Activated naive CD8-positive, alpha-beta T cell treated with anti-CD3 and anti-CD28 coated beads, Interleukin-2, amount 10 ng/mL, durations not matched to agents 7 days and 5 days (primary cell): ENCODE measurements at regions not wholly inside any gene's neighbourhood (a gene's known extent, or its start where the extent isn't known, plus 50 kb on each side); places are given as distances from the start of the nearest gene placed in this dataset.
"Not testable (repeated sequence)": the region's sequence is repeated elsewhere in the genome, so short reads cannot be mapped to it uniquely, and the experiment has no call there.

ENCODE experiments used
- ATAC-seq: fragments of 150-1000 bp; cut with Tn5 transposase; one replicate; pipeline ENCODE4 v1.10.0; 2021; ENCODE audit warnings: low read depth, moderate library complexity
- POLR2A ChIA-PET: fragments of 350-600 bp; sonication (Branson Sonifier 250); formaldehyde crosslinking; loops from one replicate; lab custom pipeline; 2021; ENCODE audit warnings: antibody characterized with exemption; lab: Charles Lee
- DNase-seq: peaks from one replicate; pipeline ENCODE4 v3.0.0; 2021
- H3K27ac Mint-ChIP-seq: one replicate; pipeline ENCODE4 v1.8.0; 2022; ENCODE audit warnings: mild to moderate bottlenecking, mixed read lengths
- H3K27me3 Mint-ChIP-seq: one replicate; pipeline ENCODE4 v1.8.0; 2022; ENCODE audit warnings: mild to moderate bottlenecking, moderate library complexity, mixed read lengths
- H3K36me3 Mint-ChIP-seq: one replicate; pipeline ENCODE4 v1.8.0; 2021; ENCODE audit warnings: mild to moderate bottlenecking, mixed read lengths
- H3K4me1 Mint-ChIP-seq: one replicate; pipeline ENCODE4 v1.8.0; 2021; ENCODE audit warnings: mixed read lengths
- H3K4me3 Mint-ChIP-seq: one replicate; pipeline ENCODE4 v1.8.0; 2022; ENCODE audit warnings: mild to moderate bottlenecking, moderate library complexity, mixed read lengths
- H3K9me3 Mint-ChIP-seq: one replicate; pipeline ENCODE4 v1.8.0; 2021; ENCODE audit warnings: mixed read lengths

- Mint-ChIP-seq H3K9me3 (no peaks in the 10 kb centered on the region), H3K27me3 (no peaks in the 10 kb centered on the region), H3K4me3 (no peak overlapping the region), H3K4me1 (no peaks in the 10 kb centered on the region), H3K27ac (no peak overlapping the region), H3K36me3 (no peaks in the 10 kb centered on the region)
- no peak for ATAC-seq
- no peak for DNase-seq
- POLR2A ChIA-PET: no interaction called here
Observed at GRCh38 chr6:86193821-86194220, 551.1 kb upstream of the SYNCRIP start.

- no peaks in the 10 kb centered on the region for H3K4me1 Mint-ChIP-seq
Observed at GRCh38 chr6:86192123-86192522, 549.4 kb upstream of the SYNCRIP start.

GRCh38 chr6:86175149-86175548 lies 532.5 kb upstream of the SYNCRIP start:
- ATAC-seq, H3K4me1 Mint-ChIP-seq, H3K9me3 Mint-ChIP-seq, H3K36me3 Mint-ChIP-seq, H3K27ac Mint-ChIP-seq, H3K27me3 Mint-ChIP-seq, DNase-seq, H3K4me3 Mint-ChIP-seq, POLR2A ChIA-PET: not testable (repeated sequence)

More at GRCh38 chr6:86192123-86192522, 549.4 kb upstream of the SYNCRIP start:
- H3K36me3 Mint-ChIP-seq: no peaks in the 10 kb centered on the region
- no peak overlapping the region for H3K27ac Mint-ChIP-seq
- no peaks in the 10 kb centered on the region for H3K27me3 Mint-ChIP-seq
- DNase-seq (no peak), ATAC-seq (no peak)
- no peaks in the 10 kb centered on the region for H3K9me3 Mint-ChIP-seq
- no peak overlapping the region for H3K4me3 Mint-ChIP-seq
- POLR2A ChIA-PET: no interaction called here

- DNase-seq (no peak), ATAC-seq (no peak)
- Mint-ChIP-seq H3K9me3 (no peaks in the 10 kb centered on the region), H3K27ac (no peak overlapping the region), H3K4me1 (no peaks in the 10 kb centered on the region), H3K36me3 (no peaks in the 10 kb centered on the region), H3K4me3 (no peak overlapping the region), H3K27me3 (no peaks in the 10 kb centered on the region)
- POLR2A ChIA-PET: no interaction called here
Observed at GRCh38 chr6:86154852-86155251, 512.2 kb upstream of the SYNCRIP start.

GRCh38 chr6:86153521-86153920 lies 510.8 kb upstream of the SYNCRIP start:
- no peaks in the 10 kb centered on the region for H3K27me3 Mint-ChIP-seq
- DNase-seq: no peak
- H3K4me1 Mint-ChIP-seq: no peaks in the 10 kb centered on the region
- POLR2A ChIA-PET: no interaction called here
- no peak overlapping the region for H3K4me3 Mint-ChIP-seq
- H3K27ac Mint-ChIP-seq: no peak overlapping the region
- ATAC-seq: no peak
- H3K9me3 Mint-ChIP-seq: no peaks in the 10 kb centered on the region
- no peaks in the 10 kb centered on the region for H3K36me3 Mint-ChIP-seq

GRCh38 chr6:86152546-86152945 lies 509.9 kb upstream of the SYNCRIP start:
- Mint-ChIP-seq H3K9me3 (no peaks in the 10 kb centered on the region), H3K27ac (no peak overlapping the region), H3K36me3 (no peaks in the 10 kb centered on the region), H3K4me1 (no peaks in the 10 kb centered on the region), H3K27me3 (no peaks in the 10 kb centered on the region), H3K4me3 (no peak overlapping the region)
- DNase-seq (no peak), ATAC-seq (no peak)
- POLR2A ChIA-PET: no interaction called here

GRCh38 chr6:86148586-86148985 lies 505.9 kb upstream of the SYNCRIP start:
- POLR2A ChIA-PET: no interaction called here
- Mint-ChIP-seq H3K4me1 (no peaks in the 10 kb centered on the region), H3K4me3 (no peak overlapping the region), H3K36me3 (no peaks in the 10 kb centered on the region), H3K27ac (no peak overlapping the region), H3K27me3 (no peaks in the 10 kb centered on the region), H3K9me3 (peaks cover 4% of the 10 kb centered on the region)
- DNase-seq (no peak), ATAC-seq (no peak)

- POLR2A ChIA-PET: no interaction called here
- Mint-ChIP-seq H3K27me3 (no peaks in the 10 kb centered on the region), H3K4me1 (no peaks in the 10 kb centered on the region), H3K36me3 (no peaks in the 10 kb centered on the region), H3K27ac (no peak overlapping the region), H3K4me3 (no peak overlapping the region), H3K9me3 (peaks cover 4% of the 10 kb centered on the region)
- DNase-seq (no peak), ATAC-seq (no peak)
Observed at GRCh38 chr6:86147859-86148258, 505.2 kb upstream of the SYNCRIP start.

- Mint-ChIP-seq H3K27me3 (no peaks in the 10 kb centered on the region), H3K4me3 (no peak overlapping the region), H3K27ac (no peak overlapping the region), H3K4me1 (no peaks in the 10 kb centered on the region), H3K9me3 (peaks cover 4% of the 10 kb centered on the region), H3K36me3 (no peaks in the 10 kb centered on the region)
- ATAC-seq (no peak), DNase-seq (no peak)
- POLR2A ChIA-PET: no interaction called here
Observed at GRCh38 chr6:86147311-86147710, 504.6 kb upstream of the SYNCRIP start.

GRCh38 chr6:86146751-86147150 lies 504.1 kb upstream of the SYNCRIP start:
- H3K36me3 Mint-ChIP-seq, H3K9me3 Mint-ChIP-seq, DNase-seq, POLR2A ChIA-PET, H3K27ac Mint-ChIP-seq, H3K4me3 Mint-ChIP-seq, H3K4me1 Mint-ChIP-seq, H3K27me3 Mint-ChIP-seq, ATAC-seq: not testable (repeated sequence)

GRCh38 chr6:86142326-86142725 lies 499.6 kb upstream of the SYNCRIP start:
- Mint-ChIP-seq H3K36me3 (no peaks in the 10 kb centered on the region), H3K4me3 (no peak overlapping the region), H3K4me1 (no peaks in the 10 kb centered on the region), H3K27me3 (no peaks in the 10 kb centered on the region), H3K27ac (no peak overlapping the region), H3K9me3 (peaks cover 5% of the 10 kb centered on the region)
- ATAC-seq (no peak), DNase-seq (no peak)
- POLR2A ChIA-PET: no interaction called here

- no peaks in the 10 kb centered on the region for H3K27me3 Mint-ChIP-seq
- H3K36me3 Mint-ChIP-seq: no peaks in the 10 kb centered on the region
- H3K4me3 Mint-ChIP-seq: no peak overlapping the region
- peaks cover 13% of the 10 kb centered on the region for H3K9me3 Mint-ChIP-seq
- no peak overlapping the region for H3K27ac Mint-ChIP-seq
- no peak for ATAC-seq
- no peaks in the 10 kb centered on the region for H3K4me1 Mint-ChIP-seq
- no peak for DNase-seq
- POLR2A ChIA-PET: no interaction called here
Observed at GRCh38 chr6:86128130-86128814, 485.6 kb upstream of the SYNCRIP start.

- H3K27ac Mint-ChIP-seq: no peak overlapping the region
- no peaks in the 10 kb centered on the region for H3K9me3 Mint-ChIP-seq
- no peaks in the 10 kb centered on the region for H3K27me3 Mint-ChIP-seq
- ATAC-seq: no peak
- no peaks in the 10 kb centered on the region for H3K36me3 Mint-ChIP-seq
- no peak overlapping the region for H3K4me3 Mint-ChIP-seq
- POLR2A ChIA-PET: no interaction called here
- DNase-seq: no peak
- no peaks in the 10 kb centered on the region for H3K4me1 Mint-ChIP-seq
Observed at GRCh38 chr6:86122086-86122485, 479.4 kb upstream of the SYNCRIP start.

- POLR2A ChIA-PET: no interaction called here
- DNase-seq: no peak
Observed at GRCh38 chr6:86118271-86118670, 475.6 kb upstream of the SYNCRIP start.

GRCh38 chr6:86107985-86108384 lies 465.3 kb upstream of the SYNCRIP start:
- no peaks in the 10 kb centered on the region for H3K4me1 Mint-ChIP-seq
- no peak for ATAC-seq
- no peaks in the 10 kb centered on the region for H3K36me3 Mint-ChIP-seq
- POLR2A ChIA-PET: no interaction called here
- H3K9me3 Mint-ChIP-seq: no peaks in the 10 kb centered on the region
- no peaks in the 10 kb centered on the region for H3K27me3 Mint-ChIP-seq
- DNase-seq: no peak
- no peak overlapping the region for H3K27ac Mint-ChIP-seq
- no peak overlapping the region for H3K4me3 Mint-ChIP-seq

More at GRCh38 chr6:86118271-86118670, 475.6 kb upstream of the SYNCRIP start:
- no peaks in the 10 kb centered on the region for H3K4me1 Mint-ChIP-seq
- ATAC-seq: no peak
- H3K9me3 Mint-ChIP-seq: no peaks in the 10 kb centered on the region
- no peak overlapping the region for H3K4me3 Mint-ChIP-seq
- H3K36me3 Mint-ChIP-seq: no peaks in the 10 kb centered on the region
- H3K27ac Mint-ChIP-seq: no peak overlapping the region
- no peaks in the 10 kb centered on the region for H3K27me3 Mint-ChIP-seq
